ENCODE measurements at regions not wholly inside any gene's neighbourhood (a gene's known extent, or its start where the extent isn't known, plus 50 kb on each side); places are given as distances from the start of the nearest gene placed in this dataset.
A peak's percentile ranks its signal among the peaks of the same experiment; 100 is the strongest.
"Not testable (repeated sequence)": the region's sequence is repeated elsewhere in the genome, so short reads cannot be mapped to it uniquely, and the experiment has no call there.

GRCh38 chr2:56934866-56935265 is 751.1 kb downstream of the CCDC85A start:
- no peak for DNase-seq (ENCODE audit: extremely low read depth, low read depth)

DNA sequence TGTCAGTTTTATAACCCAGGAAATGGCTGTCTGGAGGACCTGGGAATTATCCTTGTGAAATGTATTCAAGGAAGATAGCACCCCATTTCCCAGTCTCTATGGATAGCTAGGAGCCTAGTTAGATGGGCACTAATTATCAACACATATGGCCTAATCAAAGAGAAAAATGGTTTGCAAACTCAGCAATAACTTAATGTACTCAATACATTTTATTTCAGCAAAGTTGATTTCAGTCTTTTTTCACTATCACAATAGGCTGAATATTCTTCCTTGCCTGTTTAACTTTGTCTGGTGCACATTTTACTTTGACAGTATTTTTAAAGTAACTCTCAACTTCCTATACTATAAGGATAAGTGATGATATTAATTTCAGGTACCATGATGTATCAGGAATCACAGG is 756.3 kb downstream of the CCDC85A start:
- no peak for DNase-seq (ENCODE audit: extremely low read depth, low read depth)

DNA sequence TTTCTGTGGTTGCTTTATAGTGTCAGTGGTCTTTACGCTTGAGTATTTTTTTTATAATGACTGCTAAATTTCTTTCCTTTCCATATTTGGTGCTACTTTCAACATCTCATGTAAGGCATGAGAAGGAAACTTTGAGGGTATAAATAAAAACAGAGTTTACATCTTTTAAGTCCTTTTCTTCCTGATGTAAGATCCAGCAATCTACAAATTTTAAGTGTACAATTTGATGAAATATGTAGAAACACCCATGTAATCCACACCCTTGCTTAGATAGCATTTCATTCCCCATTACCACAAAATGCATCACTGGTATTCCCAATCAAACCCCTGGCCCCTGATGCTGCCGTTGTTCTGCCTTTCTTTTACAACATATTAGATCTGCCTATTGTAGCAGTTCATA is 769.1 kb downstream of the CCDC85A start:
- DNase-seq (ENCODE audit: extremely low read depth, low read depth) = no peak

GRCh38 chr2:56960581-56960980 is 776.8 kb downstream of the CCDC85A start:
- no peak for DNase-seq (ENCODE audit: extremely low read depth, low read depth)

- no peak for DNase-seq (ENCODE audit: extremely low read depth, low read depth)
These were observed 778.9 kb downstream of the CCDC85A start for GRCh38 chr2:56962673-56963072.

- DNase-seq (ENCODE audit: extremely low read depth, low read depth) = no peak
These were observed 785.7 kb downstream of the CCDC85A start for GRCh38 chr2:56969513-56969912.

GRCh38 chr2:56971383-56971974 is 787.7 kb downstream of the CCDC85A start:
- DNase-seq (ENCODE audit: extremely low read depth, low read depth) = no peak

- DNase-seq (ENCODE audit: extremely low read depth, low read depth) = no peak
These were observed 797.8 kb downstream of the CCDC85A start for GRCh38 chr2:56981554-56981953.

- DNase-seq (ENCODE audit: extremely low read depth, low read depth) = no peak
These were observed 801.8 kb downstream of the CCDC85A start for GRCh38 chr2:56985609-56986008.

DNA sequence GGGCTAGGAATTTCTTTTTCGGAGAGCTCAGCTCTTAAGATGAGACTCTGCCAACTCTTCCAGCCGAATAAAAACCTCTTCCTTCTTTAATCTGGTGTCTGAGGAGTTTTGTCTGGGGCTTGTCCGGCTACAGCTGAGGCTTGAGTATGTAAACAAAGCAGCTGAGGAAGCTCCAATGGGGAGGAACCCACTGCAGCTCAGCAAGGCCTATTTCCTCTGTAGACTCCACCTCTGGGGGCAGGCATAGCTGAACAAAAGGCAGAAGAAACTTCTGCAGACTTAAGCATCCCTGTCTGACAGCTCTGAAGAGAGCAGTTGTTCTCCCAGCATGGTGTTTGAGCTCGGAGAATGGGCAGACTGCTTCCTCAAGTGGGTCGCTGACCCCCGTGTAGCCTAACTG is 838.7 kb downstream of the CCDC85A start:
- DNase-seq (ENCODE audit: extremely low read depth, low read depth) = no peak

GRCh38 chr2:57044931-57045635 is 861.3 kb downstream of the CCDC85A start:
- no peak for DNase-seq (ENCODE audit: extremely low read depth, low read depth)

DNA sequence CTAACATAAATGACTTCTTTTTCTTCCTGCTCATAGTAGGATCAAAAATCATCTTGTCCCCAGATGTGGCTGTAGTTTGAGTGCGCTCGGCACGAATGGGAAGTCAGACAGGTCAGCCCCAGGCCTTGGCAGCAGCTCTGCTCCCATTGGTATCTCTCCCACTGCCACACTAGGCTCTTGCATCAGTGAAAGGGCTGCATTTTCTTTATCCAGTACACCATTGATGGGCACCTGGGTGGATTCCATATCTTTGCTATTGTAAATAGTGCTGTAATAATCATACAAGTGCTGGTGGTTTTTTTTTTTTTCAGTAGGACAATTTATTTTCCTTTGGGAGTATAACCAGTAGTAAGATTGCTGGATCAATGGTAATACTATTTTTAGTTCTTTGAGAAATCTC is 865.5 kb downstream of the CCDC85A start:
- no peak for DNase-seq (ENCODE audit: extremely low read depth, low read depth)

- no peak for DNase-seq (ENCODE audit: extremely low read depth, low read depth)
These were observed 866.2 kb downstream of the CCDC85A start for GRCh38 chr2:57050007-57050406.

DNA sequence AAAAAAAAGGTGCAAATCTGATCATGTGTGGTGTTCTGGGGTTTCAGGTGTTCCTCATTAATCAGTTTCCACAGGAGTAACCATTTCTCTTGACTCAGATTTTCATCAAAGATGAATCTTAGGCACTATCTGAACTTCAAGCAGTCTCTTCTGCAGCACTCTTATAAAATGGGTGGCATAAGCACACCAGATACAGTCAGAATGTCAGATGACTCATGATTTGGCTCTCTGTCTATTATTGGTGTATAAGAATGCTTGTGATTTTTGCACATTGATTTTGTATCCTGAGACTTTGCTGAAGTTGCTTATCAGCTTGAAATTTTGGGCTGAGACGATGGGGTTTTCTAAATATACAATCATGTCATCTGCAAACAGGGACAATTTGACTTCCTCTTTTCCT is 882.5 kb downstream of the CCDC85A start:
- DNase-seq (ENCODE audit: extremely low read depth, low read depth) = not testable (repeated sequence)

DNA sequence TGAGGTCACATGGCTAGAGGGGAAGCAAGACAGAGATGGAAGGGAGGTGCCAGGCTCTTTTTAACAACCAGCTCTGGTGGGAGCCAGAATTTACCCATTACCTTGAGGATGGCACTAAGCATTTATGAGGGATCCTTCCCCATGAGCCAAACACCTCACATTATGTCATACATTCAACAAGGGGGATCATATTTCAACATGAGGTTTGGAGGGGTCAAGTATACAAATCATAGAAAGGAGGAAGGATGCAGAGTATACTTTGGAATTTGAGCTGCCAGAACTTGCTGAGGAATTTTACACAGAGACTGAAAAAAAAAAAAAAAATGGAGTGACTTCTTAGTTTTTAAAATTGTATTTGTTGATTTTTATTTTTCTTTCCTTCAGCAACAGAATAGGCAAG is 891.4 kb downstream of the CCDC85A start:
- no peak for DNase-seq (ENCODE audit: extremely low read depth, low read depth)

DNA sequence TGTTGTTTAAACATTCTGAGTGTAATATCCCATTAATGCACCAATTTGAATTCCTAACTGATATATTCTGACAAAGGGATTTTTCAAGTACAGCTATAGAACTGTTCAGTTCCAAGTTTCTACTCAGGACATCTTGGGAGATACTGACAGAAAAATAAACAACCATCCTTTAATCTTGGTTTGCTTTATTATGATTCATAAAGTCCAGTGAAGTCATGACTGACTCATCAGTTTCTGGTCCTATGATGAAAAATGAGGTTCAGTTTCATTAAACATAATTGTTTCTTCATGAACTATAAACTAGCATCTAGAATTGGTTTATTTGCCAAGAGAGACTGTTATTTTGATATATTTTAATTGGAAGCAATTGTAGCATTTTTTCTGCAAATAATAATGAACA is 896.2 kb downstream of the CCDC85A start:
- peak; percentile 21 for DNase-seq (ENCODE audit: extremely low read depth, low read depth)

DNA sequence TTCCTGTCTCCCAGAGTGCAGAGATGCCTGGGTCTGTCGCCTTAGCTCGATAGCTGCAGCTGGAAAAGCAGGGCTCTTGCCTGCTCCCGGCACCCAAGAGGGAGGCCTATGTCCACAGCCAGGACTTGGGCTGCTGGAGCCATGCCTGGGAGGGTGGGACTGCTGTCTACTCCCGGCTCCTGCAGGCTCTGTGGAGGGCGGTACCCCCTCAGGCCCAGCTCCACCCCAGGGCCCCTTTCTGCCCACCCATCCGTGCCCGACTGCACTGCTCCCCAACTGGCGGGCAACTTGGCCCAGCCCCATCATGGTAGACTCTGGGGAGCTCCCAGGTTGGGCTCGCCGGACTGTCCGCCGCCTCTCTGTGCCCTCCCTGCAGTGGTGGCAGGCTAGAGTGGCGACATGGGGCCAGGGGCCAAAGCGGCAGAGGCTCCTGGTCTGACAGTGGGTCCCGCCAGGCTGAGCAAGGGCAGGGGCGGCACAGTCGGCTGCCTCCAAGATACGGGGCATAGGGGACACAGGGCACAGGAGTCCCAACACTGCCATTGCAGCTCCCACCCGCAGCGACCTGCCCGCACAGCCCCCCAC is 901.0 kb downstream of the CCDC85A start:
- no peak for DNase-seq (ENCODE audit: extremely low read depth, low read depth)

- no peak for DNase-seq (ENCODE audit: extremely low read depth, low read depth)
These were observed 909.2 kb downstream of the CCDC85A start for GRCh38 chr2:57093020-57093419.

GRCh38 chr2:57097855-57098254 is 914.1 kb downstream of the CCDC85A start:
- no peak for DNase-seq (ENCODE audit: extremely low read depth, low read depth)

DNA sequence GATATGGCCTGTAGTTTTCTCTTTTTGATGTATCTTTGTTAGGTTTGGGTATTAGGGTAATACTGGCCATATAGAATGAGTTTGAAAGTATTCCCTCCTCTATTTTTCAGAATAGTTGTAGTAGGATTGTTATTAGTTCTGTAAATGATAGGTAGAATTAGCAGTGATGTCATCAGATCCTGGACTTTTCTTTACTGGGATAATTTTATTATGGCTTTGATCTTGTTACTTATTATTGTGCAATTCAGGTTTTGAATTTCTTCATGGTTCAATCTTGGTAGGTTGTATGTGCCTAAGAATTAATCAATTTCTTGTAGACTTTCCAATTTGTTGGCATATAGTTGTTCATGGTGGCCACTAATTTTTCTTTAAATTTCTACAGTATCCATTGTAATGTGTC is 916.6 kb downstream of the CCDC85A start:
- DNase-seq (ENCODE audit: extremely low read depth, low read depth) = no peak

DNA sequence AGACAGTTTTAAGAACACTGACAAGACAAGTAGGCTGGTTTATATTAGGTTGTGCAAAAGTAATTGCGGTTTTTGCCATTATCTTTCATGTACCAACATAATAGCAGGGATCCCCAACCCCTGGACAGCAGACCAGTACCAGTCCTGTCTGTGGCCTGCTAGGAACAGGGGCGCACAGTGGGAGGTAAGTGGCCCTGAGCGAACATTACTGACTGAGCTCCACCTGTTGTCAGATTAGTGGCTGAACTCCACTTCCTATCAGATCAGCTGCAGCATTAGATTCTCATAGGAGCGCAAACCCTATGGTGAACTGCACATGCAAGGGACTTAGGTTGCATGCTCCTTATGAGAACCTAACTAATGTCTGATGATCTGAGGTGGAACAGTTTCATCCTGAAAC is 921.9 kb downstream of the CCDC85A start:
- DNase-seq (ENCODE audit: extremely low read depth, low read depth) = no peak

- no peak for DNase-seq (ENCODE audit: extremely low read depth, low read depth)
These were observed 923.6 kb downstream of the CCDC85A start for GRCh38 chr2:57107353-57107752.

Measured in NCI-H460 (cell line).